Left ventricle myocardium inferior (tissue), 1 donor: ENCODE measurements at regions not wholly inside any gene's neighbourhood (a gene's known extent, or its start where the extent isn't known, plus 50 kb on each side); places are given as distances from the start of the nearest gene placed in this dataset.

Experiments
- DNase-seq: peaks from one replicate; pipeline ENCODE4 v3.0.0-alpha.2; 2020
- H3K27ac ChIP-seq: fragments of 200-600 bp; replicated peaks from 2 replicates; pipeline ENCODE4 v1.8.0; 2021
- H3K27me3 ChIP-seq: fragments of 200-600 bp; 2 replicates; pipeline ENCODE4 v1.8.0; 2021; ENCODE audit warnings: low read depth
- H3K36me3 ChIP-seq: fragments of 200-600 bp; 2 replicates; pipeline ENCODE4 v1.8.0; 2021
- H3K4me1 ChIP-seq: fragments of 200-600 bp; 2 replicates; pipeline ENCODE4 v1.8.0; 2021
- H3K4me3 ChIP-seq: fragments of 200-600 bp; 2 replicates; pipeline ENCODE4 v1.8.0; 2021; ENCODE audit warnings: mild to moderate bottlenecking, moderate library complexity
- H3K9me3 ChIP-seq: fragments of 200-600 bp; replicated peaks from 2 replicates; pipeline ENCODE4 v1.8.0; 2021
- intact Hi-C: fragments of 100-400 bp; cut with micrococcal nuclease; formaldehyde crosslinking; loops from one replicate; pipeline ENCODE4 v1.11.0; 2022
- TF ChIP-seq, protein P1 (sequence below): fragments of 200-600 bp; IDR thresholded peaks from 2 replicates; pipeline ENCODE4 v1.8.0; 2021; ENCODE audit warnings: antibody characterized with exemption, mild to moderate bottlenecking, borderline replicate concordance
- donor health status: DM: no; HTN: yes; CAD: no; lungs with severe emphysema.

DNA sequence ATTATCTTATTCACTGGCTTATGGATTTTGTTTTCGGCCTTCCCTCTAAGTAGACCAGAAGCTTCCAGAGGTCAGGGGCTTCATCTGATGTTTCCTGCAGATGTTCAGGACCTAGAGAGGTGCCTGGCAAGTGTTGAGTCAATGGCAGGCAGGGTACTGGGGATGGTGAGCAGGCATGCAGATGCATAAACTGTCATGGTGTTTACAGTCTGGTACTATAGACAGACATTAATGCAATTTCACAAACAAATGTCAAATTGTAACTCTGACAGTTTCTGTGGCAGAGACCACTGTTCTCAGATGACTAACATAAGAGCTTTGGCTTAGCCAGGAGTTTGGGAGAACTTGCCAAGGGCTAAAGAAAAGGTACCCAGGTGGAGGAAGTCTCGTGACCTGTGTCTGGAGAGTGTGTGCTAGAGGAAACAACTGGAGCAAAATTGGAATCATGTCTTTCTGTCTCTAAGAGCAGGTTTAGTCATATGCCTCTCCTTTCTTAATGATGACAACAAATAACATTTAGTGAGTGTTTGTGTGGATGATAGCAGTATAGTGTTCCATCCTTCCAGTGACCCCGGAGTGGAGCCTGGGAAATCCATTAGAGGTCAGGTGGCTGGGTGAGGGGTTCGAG is 53.7 kb upstream of the TRAK1 start:
- Histone ChIP-seq H3K36me3 (peaks cover 12% of the 10 kb centered on the region), H3K27ac (peak overlapping the region; percentile 94), H3K4me1 (peaks cover 98% of the 10 kb centered on the region), H3K27me3 (no peaks in the 10 kb centered on the region), H3K9me3 (no peaks in the 10 kb centered on the region), H3K4me3 (peak overlapping the region; percentile 14)
- intact Hi-C loops = no loop called here
- TF ChIP-seq, protein P1, sequence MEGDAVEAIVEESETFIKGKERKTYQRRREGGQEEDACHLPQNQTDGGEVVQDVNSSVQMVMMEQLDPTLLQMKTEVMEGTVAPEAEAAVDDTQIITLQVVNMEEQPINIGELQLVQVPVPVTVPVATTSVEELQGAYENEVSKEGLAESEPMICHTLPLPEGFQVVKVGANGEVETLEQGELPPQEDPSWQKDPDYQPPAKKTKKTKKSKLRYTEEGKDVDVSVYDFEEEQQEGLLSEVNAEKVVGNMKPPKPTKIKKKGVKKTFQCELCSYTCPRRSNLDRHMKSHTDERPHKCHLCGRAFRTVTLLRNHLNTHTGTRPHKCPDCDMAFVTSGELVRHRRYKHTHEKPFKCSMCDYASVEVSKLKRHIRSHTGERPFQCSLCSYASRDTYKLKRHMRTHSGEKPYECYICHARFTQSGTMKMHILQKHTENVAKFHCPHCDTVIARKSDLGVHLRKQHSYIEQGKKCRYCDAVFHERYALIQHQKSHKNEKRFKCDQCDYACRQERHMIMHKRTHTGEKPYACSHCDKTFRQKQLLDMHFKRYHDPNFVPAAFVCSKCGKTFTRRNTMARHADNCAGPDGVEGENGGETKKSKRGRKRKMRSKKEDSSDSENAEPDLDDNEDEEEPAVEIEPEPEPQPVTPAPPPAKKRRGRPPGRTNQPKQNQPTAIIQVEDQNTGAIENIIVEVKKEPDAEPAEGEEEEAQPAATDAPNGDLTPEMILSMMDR = no peak
- DNase-seq = no peak

GRCh38 chr3:42036483-42036823 is 54.7 kb upstream of the TRAK1 start:
- DNase-seq = no peak

DNA sequence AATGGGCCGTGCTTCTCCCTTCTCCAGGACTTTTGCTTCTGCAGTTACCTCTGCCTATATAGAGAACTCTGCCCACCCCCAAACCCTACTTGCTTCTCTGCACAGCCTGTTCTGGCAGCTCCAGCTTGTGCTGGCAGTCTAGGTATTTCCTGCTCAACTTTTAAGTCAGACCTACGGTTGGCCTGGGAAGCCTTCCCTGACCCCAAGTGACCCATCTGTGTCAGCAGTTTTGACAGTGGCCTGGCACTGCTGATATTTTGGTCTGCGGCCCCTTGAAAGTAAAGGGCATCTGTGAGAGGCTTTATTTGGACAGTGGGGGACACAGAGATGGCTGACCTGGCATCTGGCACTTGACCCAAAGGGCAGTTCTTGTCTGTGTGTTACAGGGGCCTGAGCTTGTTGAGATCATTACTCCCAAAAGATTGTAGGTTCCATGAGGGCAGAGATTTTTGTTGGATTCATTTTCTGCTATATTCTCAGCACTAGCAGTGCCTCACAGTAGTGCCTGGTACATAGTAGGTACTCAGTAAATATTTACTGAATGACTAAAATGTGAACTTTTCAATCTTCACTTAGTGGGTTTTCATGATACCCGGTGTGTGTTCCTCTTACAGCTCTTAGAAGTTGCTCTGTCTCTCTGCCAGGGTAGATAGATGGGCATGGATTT is 55.2 kb upstream of the TRAK1 start:
- H3K36me3 ChIP-seq = peaks cover 12% of the 10 kb centered on the region
- no peaks in the 10 kb centered on the region for H3K9me3 ChIP-seq
- peaks cover 100% of the 10 kb centered on the region for H3K4me1 ChIP-seq
- intact Hi-C loops = no loop called here
- TF ChIP-seq, protein P1 = no peak
- peak; percentile 62 for DNase-seq
- peak overlapping the region; percentile 94 for H3K27ac ChIP-seq
- no peaks in the 10 kb centered on the region for H3K27me3 ChIP-seq
- H3K4me3 ChIP-seq = peak overlapping the region; percentile 22

More at GRCh38 chr3:42036483-42036823, 54.7 kb upstream of the TRAK1 start:
- no peaks in the 10 kb centered on the region for H3K9me3 ChIP-seq
- H3K4me1 ChIP-seq = peaks cover 98% of the 10 kb centered on the region
- TF ChIP-seq, protein P1 = no peak
- H3K27me3 ChIP-seq = no peaks in the 10 kb centered on the region
- peak overlapping the region; percentile 14 for H3K4me3 ChIP-seq
- peak overlapping the region; percentile 94 for H3K27ac ChIP-seq
- intact Hi-C loops = no loop called here
- H3K36me3 ChIP-seq = peaks cover 12% of the 10 kb centered on the region

GRCh38 chr3:42035007-42035406 is 56.1 kb upstream of the TRAK1 start:
- H3K27ac ChIP-seq = peak overlapping the region; percentile 94
- peaks cover 12% of the 10 kb centered on the region for H3K36me3 ChIP-seq
- intact Hi-C loops = no loop called here
- TF ChIP-seq, protein P1 = no peak
- H3K4me3 ChIP-seq = peak overlapping the region; percentile 22
- DNase-seq = no peak
- no peaks in the 10 kb centered on the region for H3K9me3 ChIP-seq
- H3K4me1 ChIP-seq = peaks cover 95% of the 10 kb centered on the region
- no peaks in the 10 kb centered on the region for H3K27me3 ChIP-seq

- intact Hi-C loops = no loop called here
- peaks cover 12% of the 10 kb centered on the region for H3K36me3 ChIP-seq
- no peaks in the 10 kb centered on the region for H3K9me3 ChIP-seq
- TF ChIP-seq, protein P1 = no peak
- no peak for DNase-seq
- peak overlapping the region; percentile 94 for H3K27ac ChIP-seq
- peaks cover 88% of the 10 kb centered on the region for H3K4me1 ChIP-seq
- H3K4me3 ChIP-seq = no peak overlapping the region
- H3K27me3 ChIP-seq = no peaks in the 10 kb centered on the region
Observed at GRCh38 chr3:42033741-42034140, 57.4 kb upstream of the TRAK1 start.
